ENCODE measurements at regions not wholly inside any gene's neighbourhood (a gene's known extent, or its start where the extent isn't known, plus 50 kb on each side); places are given as distances from the start of the nearest gene placed in this dataset.

GRCh38 chr10:118173296-118173695 is 126.6 kb upstream of the RAB11FIP2 start:
- no peak for TF ChIP-seq CTCF (IDR thresholded peaks at IDR 0.05; ENCODE audit: unreplicated experiment)
- Mint-ChIP-seq H3K27me3 (ENCODE audit: low read depth) (peaks cover 59% of the 10 kb centered on the region), H3K9me3 (peaks cover 21% of the 10 kb centered on the region), H3K36me3 (no peaks in the 10 kb centered on the region), H3K27ac (no peak overlapping the region), H3K4me1 (no peaks in the 10 kb centered on the region), H3K4me3 (no peak overlapping the region)
- DNase-seq (ENCODE audit: low spot score in 2 of 2, unreplicated experiment in 2 of 2) = no peak

GRCh38 chr10:118171861-118172260 is 125.1 kb upstream of the RAB11FIP2 start:
- Mint-ChIP-seq H3K27ac (no peak overlapping the region), H3K27me3 (ENCODE audit: low read depth) (peaks cover 63% of the 10 kb centered on the region), H3K36me3 (no peaks in the 10 kb centered on the region), H3K4me1 (no peaks in the 10 kb centered on the region), H3K9me3 (peaks cover 13% of the 10 kb centered on the region), H3K4me3 (no peak overlapping the region)
- TF ChIP-seq CTCF (IDR thresholded peaks at IDR 0.05; ENCODE audit: unreplicated experiment) = no peak
- no peak for DNase-seq (ENCODE audit: low spot score in 2 of 2, unreplicated experiment in 2 of 2)

- Mint-ChIP-seq H3K4me3 (no peak overlapping the region), H3K4me1 (no peaks in the 10 kb centered on the region), H3K36me3 (no peaks in the 10 kb centered on the region), H3K9me3 (no peaks in the 10 kb centered on the region), H3K27ac (no peak overlapping the region), H3K27me3 (ENCODE audit: low read depth) (peaks cover 41% of the 10 kb centered on the region)
- TF ChIP-seq CTCF (IDR thresholded peaks at IDR 0.05; ENCODE audit: unreplicated experiment) = no peak
- DNase-seq (ENCODE audit: low spot score in 2 of 2, unreplicated experiment in 2 of 2) = no peak
Observed at GRCh38 chr10:118167056-118167700, 120.4 kb upstream of the RAB11FIP2 start.

GRCh38 chr10:118163217-118163616 is 116.5 kb upstream of the RAB11FIP2 start:
- DNase-seq (ENCODE audit: low spot score in 2 of 2, unreplicated experiment in 2 of 2) = no peak
- H3K27me3 Mint-ChIP-seq (ENCODE audit: low read depth) = peaks cover 28% of the 10 kb centered on the region
- H3K36me3 Mint-ChIP-seq = no peaks in the 10 kb centered on the region
- H3K9me3 Mint-ChIP-seq = no peaks in the 10 kb centered on the region
- H3K4me1 Mint-ChIP-seq = no peaks in the 10 kb centered on the region
- no peak overlapping the region for H3K27ac Mint-ChIP-seq
- no peak for TF ChIP-seq CTCF (IDR thresholded peaks at IDR 0.05; ENCODE audit: unreplicated experiment)
- no peak overlapping the region for H3K4me3 Mint-ChIP-seq

- Mint-ChIP-seq H3K4me3 (no peak overlapping the region), H3K4me1 (no peaks in the 10 kb centered on the region), H3K27ac (no peak overlapping the region), H3K9me3 (peaks cover 2% of the 10 kb centered on the region), H3K36me3 (no peaks in the 10 kb centered on the region), H3K27me3 (ENCODE audit: low read depth) (peaks cover 30% of the 10 kb centered on the region)
- no peak for TF ChIP-seq CTCF (IDR thresholded peaks at IDR 0.05; ENCODE audit: unreplicated experiment)
- no peak for DNase-seq (ENCODE audit: low spot score in 2 of 2, unreplicated experiment in 2 of 2)
Observed at GRCh38 chr10:118161461-118162246, 114.9 kb upstream of the RAB11FIP2 start.
